LNCaP clone FGC (cell line): ENCODE measurements at regions not wholly inside any gene's neighbourhood (a gene's known extent, or its start where the extent isn't known, plus 50 kb on each side); places are given as distances from the start of the nearest gene placed in this dataset.

Experiments
- DNase-seq: peaks from one replicate; pipeline ENCODE4 v3.0.0-alpha.2; 2011; ENCODE audit warnings: low read depth
- H3K4me3 ChIP-seq: 2 replicates; pipeline ENCODE4 v1.5.1; 2011; ENCODE audit warnings: mild to moderate bottlenecking, low read depth, low read length, control low read depth
- CTCF ChIP-seq: IDR thresholded peaks from 2 replicates; pipeline ENCODE4 v1.5.1; 2012; ENCODE audit warnings: mild to moderate bottlenecking; ENCODE audit not compliant: control insufficient read depth, insufficient read depth; ENCODE audit errors: extremely low read depth

GRCh38 chr10:59524348-59524747 lies 162.0 kb upstream of the FAM13C start:
- no peak overlapping the region for H3K4me3 ChIP-seq
- no peak for DNase-seq
- no peak for TF ChIP-seq CTCF

GRCh38 chr10:59523851-59524250 lies 161.5 kb upstream of the FAM13C start:
- TF ChIP-seq CTCF = no peak
- H3K4me3 ChIP-seq = no peak overlapping the region
- DNase-seq = no peak

- no peak for TF ChIP-seq CTCF
- no peak overlapping the region for H3K4me3 ChIP-seq
- DNase-seq = no peak
These were observed 155.6 kb upstream of the FAM13C start for GRCh38 chr10:59517996-59518395.

- no peak for TF ChIP-seq CTCF
- H3K4me3 ChIP-seq = no peak overlapping the region
- no peak for DNase-seq
These were observed 155.1 kb upstream of the FAM13C start for GRCh38 chr10:59517341-59517899.

- no peak for TF ChIP-seq CTCF
- H3K4me3 ChIP-seq = no peak overlapping the region
- no peak for DNase-seq
These were observed 151.2 kb upstream of the FAM13C start for GRCh38 chr10:59513558-59513957.

- no peak for TF ChIP-seq CTCF
- no peak overlapping the region for H3K4me3 ChIP-seq
- DNase-seq = no peak
These were observed 150.6 kb upstream of the FAM13C start for GRCh38 chr10:59512951-59513350.

- H3K4me3 ChIP-seq = no peak overlapping the region
- TF ChIP-seq CTCF = no peak
- no peak for DNase-seq
These were observed 146.6 kb upstream of the FAM13C start for GRCh38 chr10:59508956-59509355.
